HEK293 (cell line): ENCODE measurements at regions not wholly inside any gene's neighbourhood (a gene's known extent, or its start where the extent isn't known, plus 50 kb on each side); places are given as distances from the start of the nearest gene placed in this dataset.

ENCODE experiments used
- CTCF ChIA-PET: fragments of 350-600 bp; formaldehyde crosslinking; extraction: SDS; loops from one replicate; lab custom pipeline; 2021; ENCODE audit warnings: antibody characterized with exemption; lab: Yijun Ruan, JAX
- POLR2A ChIA-PET: fragments of 300-600 bp; formaldehyde crosslinking; extraction: SDS; loops from one replicate; lab custom pipeline; 2020; ENCODE audit warnings: antibody characterized with exemption, inconsistent platforms; lab: Yijun Ruan, JAX
- H3K27ac ChIP-seq: fragments of 200-500 bp; sonication (Bioruptor generic); 2 replicates; pipeline ENCODE4 v1.5.1; 2014; ENCODE audit warnings: low read depth, low read length, control low read depth, inconsistent platforms; ENCODE audit errors: extremely low read depth
- H3K36me3 ChIP-seq, 2 experiments: fragments of 200-500 bp in 1 of 2; sonication (Bioruptor generic) in 1 of 2; 1 replicate in 1 of 2; 2 replicates in 1 of 2; pipeline ENCODE4 v1.5.1; 2014 to 2017; ENCODE audit warnings: inconsistent platforms in 2 of 2, low read length in 2 of 2; ENCODE audit not compliant: control insufficient read depth in 2 of 2, insufficient read depth in 1 of 2
- H3K4me1 ChIP-seq: fragments of 200-500 bp; sonication (Bioruptor generic); 2 replicates; pipeline ENCODE4 v1.5.1; 2014; ENCODE audit warnings: mild to moderate bottlenecking, low read length, inconsistent platforms; ENCODE audit not compliant: control insufficient read depth, insufficient read depth
- H3K4me3 ChIP-seq: 2 replicates; pipeline ENCODE4 v1.5.1; 2011; ENCODE audit warnings: low read depth, mild to moderate bottlenecking, control low read depth, low read length, moderate library complexity
- H3K9me3 ChIP-seq: fragments of 200-500 bp; sonication (Bioruptor generic); 2 replicates; pipeline ENCODE4 v1.5.1; 2014; ENCODE audit warnings: low read depth, low read length, inconsistent platforms; ENCODE audit not compliant: control insufficient read depth, insufficient read depth
- EGR2 ChIP-seq: fragments of 450-650 bp; formaldehyde crosslinking; IDR thresholded peaks from 2 replicates; pipeline ENCODE4 v1.5.1; 2016; ENCODE audit warnings: low read depth, missing biosample characterization, missing genetic modification characterization
- GLI2 ChIP-seq: fragments of 450-650 bp; formaldehyde crosslinking; IDR thresholded peaks from 2 replicates; pipeline ENCODE4; 2017; ENCODE audit warnings: missing biosample characterization, missing genetic modification characterization, low read depth, borderline replicate concordance
- IKZF3 ChIP-seq: fragments of 450-650 bp; IDR thresholded peaks from 2 replicates; pipeline ENCODE4 v1.5.0; 2018; ENCODE audit warnings: missing biosample characterization, mild to moderate bottlenecking, missing genetic modification characterization, moderate library complexity
- OVOL3 ChIP-seq: fragments of 450-650 bp; formaldehyde crosslinking; IDR thresholded peaks from 2 replicates; pipeline ENCODE4 v1.5.1; 2016; ENCODE audit warnings: missing biosample characterization, missing genetic modification characterization
- PRDM1 ChIP-seq: fragments of 450-650 bp; formaldehyde crosslinking; IDR thresholded peaks from 2 replicates; pipeline ENCODE4; 2016; ENCODE audit warnings: missing biosample characterization, missing genetic modification characterization
- ZBTB48 ChIP-seq: fragments of 450-650 bp; formaldehyde crosslinking; IDR thresholded peaks from 2 replicates; pipeline ENCODE4 v1.5.1; 2016; ENCODE audit warnings: missing biosample characterization, missing genetic modification characterization
- ZEB2 ChIP-seq: fragments of 450-650 bp; formaldehyde crosslinking; IDR thresholded peaks from 2 replicates; pipeline ENCODE4 v1.5.1; 2016; ENCODE audit warnings: missing biosample characterization, missing genetic modification characterization
- ZFP37 ChIP-seq: fragments of 450-650 bp; formaldehyde crosslinking; IDR thresholded peaks from 2 replicates; pipeline ENCODE4 v1.5.1; 2016; ENCODE audit warnings: missing biosample characterization, missing genetic modification characterization
- ZNF133 ChIP-seq: fragments of 450-650 bp; formaldehyde crosslinking; IDR thresholded peaks from 2 replicates; pipeline ENCODE4 v1.5.1; 2016; ENCODE audit warnings: missing biosample characterization, missing genetic modification characterization
- ZNF175 ChIP-seq: fragments of 450-650 bp; formaldehyde crosslinking; IDR thresholded peaks from 2 replicates; pipeline ENCODE4 v1.5.1; 2016; ENCODE audit warnings: missing biosample characterization, missing genetic modification characterization
- ZNF335 ChIP-seq: fragments of 450-650 bp; formaldehyde crosslinking; conservative IDR thresholded peaks from 2 replicates; pipeline ENCODE4 v1.5.1; 2016; ENCODE audit warnings: missing biosample characterization, missing genetic modification characterization
- ZNF350 ChIP-seq: fragments of 450-650 bp; formaldehyde crosslinking; IDR thresholded peaks from 2 replicates; pipeline ENCODE4 v1.5.0; 2017; ENCODE audit warnings: missing biosample characterization, mild to moderate bottlenecking, missing genetic modification characterization
- ZNF514 ChIP-seq: fragments of 450-650 bp; formaldehyde crosslinking; IDR thresholded peaks from 2 replicates; pipeline ENCODE4 v1.5.1; 2016; ENCODE audit warnings: missing biosample characterization, missing genetic modification characterization
- ZNF521 ChIP-seq: fragments of 450-650 bp; formaldehyde crosslinking; IDR thresholded peaks from 2 replicates; pipeline ENCODE4 v1.5.1; 2017; ENCODE audit warnings: missing biosample characterization, mild to moderate bottlenecking, missing genetic modification characterization
- ZNF701 ChIP-seq: fragments of 450-650 bp; formaldehyde crosslinking; IDR thresholded peaks from 2 replicates; pipeline ENCODE4 v1.5.1; 2016; ENCODE audit warnings: missing biosample characterization, missing genetic modification characterization
- ZNF791 ChIP-seq: fragments of 450-650 bp; formaldehyde crosslinking; IDR thresholded peaks from 2 replicates; pipeline ENCODE4 v1.5.1; 2016; ENCODE audit warnings: missing biosample characterization, missing genetic modification characterization
- TF ChIP-seq, protein P1 (sequence below): fragments of 450-650 bp; IDR thresholded peaks from 2 replicates; pipeline ENCODE4 v1.5.1; 2018; ENCODE audit warnings: missing biosample characterization, missing genetic modification characterization
- TF ChIP-seq, protein P2 (sequence below): fragments of 450-650 bp; formaldehyde crosslinking; IDR thresholded peaks from 2 replicates; pipeline ENCODE4 v1.5.1; 2016; ENCODE audit warnings: missing biosample characterization, missing genetic modification characterization
- TF ChIP-seq, protein P3 (sequence below): fragments of 450-650 bp; formaldehyde crosslinking; IDR thresholded peaks from 2 replicates; pipeline ENCODE4 v1.5.1; 2016; ENCODE audit warnings: missing biosample characterization, missing genetic modification characterization
- TF ChIP-seq, protein P4 (sequence below): fragments of 450-650 bp; formaldehyde crosslinking; IDR thresholded peaks from 2 replicates; pipeline ENCODE4 v1.5.1; 2016; ENCODE audit warnings: missing biosample characterization, missing genetic modification characterization
- TF ChIP-seq, protein P5 (sequence below): fragments of 450-650 bp; formaldehyde crosslinking; IDR thresholded peaks from 2 replicates; pipeline ENCODE4; 2016; ENCODE audit warnings: missing biosample characterization, missing genetic modification characterization

DNA sequence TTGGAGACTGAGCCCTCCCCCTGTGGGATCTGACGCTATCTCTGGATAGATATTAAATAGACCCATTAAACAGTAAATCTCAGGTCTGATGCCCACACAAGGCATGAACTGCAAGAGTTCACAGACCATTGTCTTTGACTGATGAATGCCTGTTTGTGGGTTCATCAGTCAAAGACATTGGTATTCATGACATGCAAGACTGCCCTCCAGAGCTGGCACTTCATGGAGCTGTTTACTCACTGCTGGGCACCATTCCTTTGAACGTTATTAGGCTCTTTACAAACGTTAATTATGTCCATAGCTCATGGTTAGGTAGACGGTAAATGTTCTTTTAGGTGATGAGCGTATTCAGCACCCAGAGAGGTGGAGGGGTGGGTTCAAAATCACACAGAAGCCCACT, 111.8 kb upstream of the PABPC3 start:
- TF ChIP-seq, protein P1, sequence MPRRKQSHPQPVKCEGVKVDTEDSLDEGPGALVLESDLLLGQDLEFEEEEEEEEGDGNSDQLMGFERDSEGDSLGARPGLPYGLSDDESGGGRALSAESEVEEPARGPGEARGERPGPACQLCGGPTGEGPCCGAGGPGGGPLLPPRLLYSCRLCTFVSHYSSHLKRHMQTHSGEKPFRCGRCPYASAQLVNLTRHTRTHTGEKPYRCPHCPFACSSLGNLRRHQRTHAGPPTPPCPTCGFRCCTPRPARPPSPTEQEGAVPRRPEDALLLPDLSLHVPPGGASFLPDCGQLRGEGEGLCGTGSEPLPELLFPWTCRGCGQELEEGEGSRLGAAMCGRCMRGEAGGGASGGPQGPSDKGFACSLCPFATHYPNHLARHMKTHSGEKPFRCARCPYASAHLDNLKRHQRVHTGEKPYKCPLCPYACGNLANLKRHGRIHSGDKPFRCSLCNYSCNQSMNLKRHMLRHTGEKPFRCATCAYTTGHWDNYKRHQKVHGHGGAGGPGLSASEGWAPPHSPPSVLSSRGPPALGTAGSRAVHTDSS: no peak
- no peak for TF ChIP-seq ZEB2 (tag by site-specific recombination)
- TF ChIP-seq, protein P2, sequence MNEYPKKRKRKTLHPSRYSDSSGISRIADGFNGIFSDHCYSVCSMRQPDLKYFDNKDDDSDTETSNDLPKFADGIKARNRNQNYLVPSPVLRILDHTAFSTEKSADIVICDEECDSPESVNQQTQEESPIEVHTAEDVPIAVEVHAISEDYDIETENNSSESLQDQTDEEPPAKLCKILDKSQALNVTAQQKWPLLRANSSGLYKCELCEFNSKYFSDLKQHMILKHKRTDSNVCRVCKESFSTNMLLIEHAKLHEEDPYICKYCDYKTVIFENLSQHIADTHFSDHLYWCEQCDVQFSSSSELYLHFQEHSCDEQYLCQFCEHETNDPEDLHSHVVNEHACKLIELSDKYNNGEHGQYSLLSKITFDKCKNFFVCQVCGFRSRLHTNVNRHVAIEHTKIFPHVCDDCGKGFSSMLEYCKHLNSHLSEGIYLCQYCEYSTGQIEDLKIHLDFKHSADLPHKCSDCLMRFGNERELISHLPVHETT (tag by site-specific recombination): no peak
- no peak for TF ChIP-seq ZNF175 (tag by site-specific recombination)
- TF ChIP-seq ZNF701 (tag by site-specific recombination): no peak
- no peak for TF ChIP-seq ZBTB48
- no peak for TF ChIP-seq ZNF133
- TF ChIP-seq ZNF521 (tag by site-specific recombination): no peak
- no peak for TF ChIP-seq ZNF514 (tag by site-specific recombination)
- no peak for TF ChIP-seq ZNF791 (tag by site-specific recombination)
- no peak for TF ChIP-seq IKZF3
- TF ChIP-seq ZFP37 (tag by site-specific recombination): no peak
- TF ChIP-seq, protein P3, sequence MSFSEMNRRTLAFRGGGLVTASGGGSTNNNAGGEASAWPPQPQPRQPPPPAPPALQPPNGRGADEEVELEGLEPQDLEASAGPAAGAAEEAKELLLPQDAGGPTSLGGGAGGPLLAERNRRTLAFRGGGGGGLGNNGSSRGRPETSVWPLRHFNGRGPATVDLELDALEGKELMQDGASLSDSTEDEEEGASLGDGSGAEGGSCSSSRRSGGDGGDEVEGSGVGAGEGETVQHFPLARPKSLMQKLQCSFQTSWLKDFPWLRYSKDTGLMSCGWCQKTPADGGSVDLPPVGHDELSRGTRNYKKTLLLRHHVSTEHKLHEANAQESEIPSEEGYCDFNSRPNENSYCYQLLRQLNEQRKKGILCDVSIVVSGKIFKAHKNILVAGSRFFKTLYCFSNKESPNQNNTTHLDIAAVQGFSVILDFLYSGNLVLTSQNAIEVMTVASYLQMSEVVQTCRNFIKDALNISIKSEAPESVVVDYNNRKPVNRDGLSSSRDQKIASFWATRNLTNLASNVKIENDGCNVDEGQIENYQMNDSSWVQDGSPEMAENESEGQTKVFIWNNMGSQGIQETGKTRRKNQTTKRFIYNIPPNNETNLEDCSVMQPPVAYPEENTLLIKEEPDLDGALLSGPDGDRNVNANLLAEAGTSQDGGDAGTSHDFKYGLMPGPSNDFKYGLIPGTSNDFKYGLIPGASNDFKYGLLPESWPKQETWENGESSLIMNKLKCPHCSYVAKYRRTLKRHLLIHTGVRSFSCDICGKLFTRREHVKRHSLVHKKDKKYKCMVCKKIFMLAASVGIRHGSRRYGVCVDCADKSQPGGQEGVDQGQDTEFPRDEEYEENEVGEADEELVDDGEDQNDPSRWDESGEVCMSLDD: no peak
- no peak for TF ChIP-seq OVOL3
- no peak for TF ChIP-seq PRDM1 (tag by site-specific recombination)
- TF ChIP-seq, protein P4, sequence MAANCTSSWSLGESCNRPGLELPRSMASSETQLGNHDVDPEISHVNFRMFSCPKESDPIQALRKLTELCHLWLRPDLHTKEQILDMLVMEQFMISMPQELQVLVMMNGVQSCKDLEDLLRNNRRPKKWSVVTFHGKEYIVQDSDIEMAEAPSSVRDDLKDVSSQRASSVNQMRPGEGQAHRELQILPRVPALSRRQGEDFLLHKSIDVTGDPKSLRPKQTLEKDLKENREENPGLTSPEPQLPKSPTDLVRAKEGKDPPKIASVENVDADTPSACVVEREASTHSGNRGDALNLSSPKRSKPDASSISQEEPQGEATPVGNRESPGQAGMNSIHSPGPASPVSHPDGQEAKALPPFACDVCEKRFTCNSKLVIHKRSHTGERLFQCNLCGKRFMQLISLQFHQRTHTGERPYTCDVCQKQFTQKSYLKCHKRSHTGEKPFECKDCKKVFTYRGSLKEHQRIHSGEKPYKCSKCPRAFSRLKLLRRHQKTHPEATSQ (tag by site-specific recombination): no peak
- no peak for TF ChIP-seq ZNF335 (tag by site-specific recombination)
- TF ChIP-seq ZNF350 (tag by site-specific recombination): no peak
- Histone ChIP-seq H3K27ac (no peak overlapping the region), H3K4me3 (no peak overlapping the region), H3K4me1 (no peaks in the 10 kb centered on the region), H3K36me3 (no peaks in the 10 kb centered on the region), H3K9me3 (no peaks in the 10 kb centered on the region)
- POLR2A ChIA-PET: no interaction called here
- CTCF ChIA-PET: no interaction called here

DNA sequence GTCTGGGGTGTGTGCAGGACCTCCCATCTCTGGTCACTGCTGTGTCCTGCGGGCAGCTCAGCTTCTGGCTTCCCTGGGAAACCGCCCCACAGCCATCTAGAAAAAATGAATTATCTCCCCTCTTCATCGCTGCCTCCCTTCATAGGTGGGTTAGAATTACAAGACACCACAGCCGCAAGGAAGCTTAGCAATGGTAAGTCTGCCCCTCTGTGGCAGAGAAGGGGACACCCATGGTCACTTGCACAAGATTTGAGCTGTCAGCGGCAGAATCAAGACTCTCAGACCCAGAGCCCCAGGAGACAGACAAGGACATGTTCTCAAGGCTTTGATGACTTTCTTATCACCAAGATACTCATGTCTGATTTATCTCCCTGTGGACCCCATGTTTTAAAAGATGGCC, 110.8 kb upstream of the PABPC3 start:
- H3K4me3 ChIP-seq: no peak overlapping the region
- H3K27ac ChIP-seq: no peak overlapping the region
- POLR2A ChIA-PET: no interaction called here
- CTCF ChIA-PET: interaction anchor here (0.7 kb wide), 1 partner anchor 258 kb away, joined by 4 read pairs; no protein-coding TSS in a partner anchor
- no peaks in the 10 kb centered on the region for H3K36me3 ChIP-seq
- TF ChIP-seq GLI2 (tag by site-specific recombination) (no peak), EGR2 (tag by site-specific recombination) (no peak)
- TF ChIP-seq, protein P5, sequence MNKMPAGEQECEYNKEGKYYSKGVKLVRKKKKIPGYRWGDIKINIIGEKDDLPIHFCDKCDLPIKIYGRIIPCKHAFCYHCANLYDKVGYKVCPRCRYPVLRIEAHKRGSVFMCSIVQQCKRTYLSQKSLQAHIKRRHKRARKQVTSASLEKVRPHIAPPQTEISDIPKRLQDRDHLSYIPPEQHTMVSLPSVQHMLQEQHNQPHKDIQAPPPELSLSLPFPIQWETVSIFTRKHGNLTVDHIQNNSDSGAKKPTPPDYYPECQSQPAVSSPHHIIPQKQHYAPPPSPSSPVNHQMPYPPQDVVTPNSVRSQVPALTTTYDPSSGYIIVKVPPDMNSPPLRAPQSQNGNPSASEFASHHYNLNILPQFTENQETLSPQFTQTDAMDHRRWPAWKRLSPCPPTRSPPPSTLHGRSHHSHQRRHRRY (tag by site-specific recombination): no peak
- no peaks in the 10 kb centered on the region for H3K9me3 ChIP-seq
- no peaks in the 10 kb centered on the region for H3K4me1 ChIP-seq
